SU-DHL-6 (cell line): ENCODE measurements at regions not wholly inside any gene's neighbourhood (a gene's known extent, or its start where the extent isn't known, plus 50 kb on each side); places are given as distances from the start of the nearest gene placed in this dataset.

Source experiments
- H2AFZ ChIP-seq: fragments of 200-600 bp; sonication (generic); 2 replicates; pipeline ENCODE4 v1.6.1; 2014; ENCODE audit warnings: low read depth, mild to moderate bottlenecking, moderate library complexity, mixed read lengths, antibody characterized with exemption, low read length; ENCODE audit not compliant: severe bottlenecking
- H3F3A ChIP-seq: fragments of 200-600 bp; shearing (Covaris generic); 2 replicates; pipeline ENCODE4 v1.6.0; 2016; ENCODE audit warnings: antibody characterized with exemption, mild to moderate bottlenecking; ENCODE audit not compliant: insufficient read depth
- H3K27ac ChIP-seq: fragments of 200-600 bp; sonication (generic); 2 replicates; pipeline ENCODE4 v1.5.1; 2016; ENCODE audit warnings: low read depth, mild to moderate bottlenecking, low read length, moderate library complexity, mixed read lengths
- H3K27me3 ChIP-seq: fragments of 200-600 bp; sonication (generic), shearing (Covaris generic); 2 replicates; pipeline ENCODE4 v1.6.0; 2014; ENCODE audit warnings: mild to moderate bottlenecking, low read length
- H3K36me3 ChIP-seq: fragments of 200-600 bp; sonication (generic); 2 replicates; pipeline ENCODE4 v1.6.1; 2014; ENCODE audit warnings: mild to moderate bottlenecking, low read length, mixed read lengths
- H3K4me2 ChIP-seq: fragments of 300-600, 200-600 bp; shearing (Covaris generic), sonication (generic); 2 replicates; pipeline ENCODE4 v1.6.0; 2014; ENCODE audit warnings: low read length, low read depth, mild to moderate bottlenecking; ENCODE audit not compliant: poor library complexity, severe bottlenecking
- H3K4me3 ChIP-seq: fragments of 200-600 bp; sonication (generic); 2 replicates; pipeline ENCODE4 v1.5.1; 2014; ENCODE audit warnings: antibody characterized with exemption, low read length, mild to moderate bottlenecking, mixed read lengths; ENCODE audit not compliant: insufficient read depth, poor library complexity, severe bottlenecking
- H3K79me2 ChIP-seq: fragments of 200-600 bp; sonication (generic); 2 replicates; pipeline ENCODE4 v1.6.1; 2014; ENCODE audit warnings: mild to moderate bottlenecking, low read length, moderate library complexity; ENCODE audit not compliant: insufficient read depth
- H3K9ac ChIP-seq: fragments of 200-600 bp; sonication (generic); 2 replicates; pipeline ENCODE4 v1.7.0; 2014; ENCODE audit warnings: mild to moderate bottlenecking, low read length
- H3K9me2 ChIP-seq: fragments of 200-600 bp; sonication (generic); replicated peaks from 2 replicates; pipeline ENCODE4 v1.6.1; 2014; ENCODE audit warnings: low read length; ENCODE audit not compliant: insufficient read depth
- H3K9me3 ChIP-seq: fragments of 200-600 bp; sonication (generic); 2 replicates; pipeline ENCODE4 v1.6.1; 2014; ENCODE audit warnings: low read length, mixed read lengths; ENCODE audit not compliant: insufficient read depth
- H4K20me1 ChIP-seq: fragments of 200-600 bp; sonication (generic); 2 replicates; pipeline ENCODE4 v1.6.1; 2014; ENCODE audit warnings: low read depth, mild to moderate bottlenecking, antibody characterized with exemption, low read length, moderate library complexity, mixed read lengths
- EZH2phosphoT487 ChIP-seq: fragments of 200-600 bp; sonication (generic), shearing (Covaris generic); conservative IDR thresholded peaks from 2 replicates; pipeline ENCODE4 v1.6.1; 2018; ENCODE audit warnings: mild to moderate bottlenecking, antibody characterized with exemption, low read length, moderate library complexity, mixed read lengths
- TF ChIP-seq, protein P1 (sequence below): fragments of 200-600 bp; sonication (generic); IDR thresholded peaks from one replicate; pipeline ENCODE4 v1.5.1; 2017; ENCODE audit warnings: antibody characterized with exemption, mild to moderate bottlenecking, low read length, moderate library complexity; ENCODE audit not compliant: insufficient read depth, poor library complexity, severe bottlenecking

DNA sequence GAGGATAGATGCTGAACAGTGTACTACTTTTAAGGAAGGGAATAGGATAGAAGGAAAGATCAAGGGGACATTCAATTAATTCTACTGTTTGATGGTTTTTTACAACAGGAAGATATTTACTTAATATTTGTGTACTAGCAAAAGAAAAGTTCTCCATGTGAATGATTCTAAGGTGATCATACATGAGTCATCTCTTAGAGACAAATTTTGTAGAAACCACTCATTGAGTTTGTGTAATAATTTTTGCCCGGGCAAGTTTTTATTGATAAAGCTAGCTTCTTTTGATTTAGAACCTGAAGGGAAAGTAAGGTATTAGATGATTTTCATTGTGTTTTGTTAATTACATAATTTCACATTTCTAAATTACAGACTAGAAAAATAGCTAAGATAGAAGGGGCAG lies 172.8 kb upstream of the PSMD7 start:
- H3K27me3 ChIP-seq = no peaks in the 10 kb centered on the region
- H2AFZ ChIP-seq = no peak overlapping the region
- H3K27ac ChIP-seq = no peak overlapping the region
- TF ChIP-seq EZH2phosphoT487 = no peak
- TF ChIP-seq, protein P1, sequence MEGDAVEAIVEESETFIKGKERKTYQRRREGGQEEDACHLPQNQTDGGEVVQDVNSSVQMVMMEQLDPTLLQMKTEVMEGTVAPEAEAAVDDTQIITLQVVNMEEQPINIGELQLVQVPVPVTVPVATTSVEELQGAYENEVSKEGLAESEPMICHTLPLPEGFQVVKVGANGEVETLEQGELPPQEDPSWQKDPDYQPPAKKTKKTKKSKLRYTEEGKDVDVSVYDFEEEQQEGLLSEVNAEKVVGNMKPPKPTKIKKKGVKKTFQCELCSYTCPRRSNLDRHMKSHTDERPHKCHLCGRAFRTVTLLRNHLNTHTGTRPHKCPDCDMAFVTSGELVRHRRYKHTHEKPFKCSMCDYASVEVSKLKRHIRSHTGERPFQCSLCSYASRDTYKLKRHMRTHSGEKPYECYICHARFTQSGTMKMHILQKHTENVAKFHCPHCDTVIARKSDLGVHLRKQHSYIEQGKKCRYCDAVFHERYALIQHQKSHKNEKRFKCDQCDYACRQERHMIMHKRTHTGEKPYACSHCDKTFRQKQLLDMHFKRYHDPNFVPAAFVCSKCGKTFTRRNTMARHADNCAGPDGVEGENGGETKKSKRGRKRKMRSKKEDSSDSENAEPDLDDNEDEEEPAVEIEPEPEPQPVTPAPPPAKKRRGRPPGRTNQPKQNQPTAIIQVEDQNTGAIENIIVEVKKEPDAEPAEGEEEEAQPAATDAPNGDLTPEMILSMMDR = no peak
- H3K9ac ChIP-seq = no peak overlapping the region
- no peaks in the 10 kb centered on the region for H3F3A ChIP-seq
- H3K36me3 ChIP-seq = no peaks in the 10 kb centered on the region
- no peaks in the 10 kb centered on the region for H3K9me3 ChIP-seq
- H3K4me2 ChIP-seq = no peak overlapping the region
- no peaks in the 10 kb centered on the region for H3K9me2 ChIP-seq
- H3K4me3 ChIP-seq = no peak overlapping the region
- no peaks in the 10 kb centered on the region for H4K20me1 ChIP-seq
- no peaks in the 10 kb centered on the region for H3K79me2 ChIP-seq

DNA sequence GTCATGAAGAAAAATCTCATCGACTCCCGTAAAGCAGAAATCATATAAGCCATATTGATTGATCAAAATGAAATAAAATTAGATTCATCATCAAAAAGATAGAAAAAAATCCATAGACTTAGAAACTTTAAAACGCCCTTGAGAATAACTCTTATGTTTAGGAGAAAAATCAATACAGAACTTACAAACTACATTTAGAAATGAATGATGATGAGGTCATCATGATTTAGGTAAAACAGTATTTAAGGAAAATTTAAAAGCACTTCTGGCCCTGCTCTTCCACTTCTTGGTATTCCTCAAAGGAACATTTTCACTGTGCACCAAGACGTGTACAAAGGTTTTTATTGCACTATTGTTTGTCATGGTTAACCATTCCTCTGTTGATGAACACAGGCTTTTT lies 173.4 kb upstream of the PSMD7 start:
- no peak for TF ChIP-seq EZH2phosphoT487
- TF ChIP-seq, protein P1 = no peak
- no peak overlapping the region for H2AFZ ChIP-seq
- no peaks in the 10 kb centered on the region for H3K9me3 ChIP-seq
- H3K4me2 ChIP-seq = no peak overlapping the region
- no peak overlapping the region for H3K4me3 ChIP-seq
- H3K9me2 ChIP-seq = no peaks in the 10 kb centered on the region
- H4K20me1 ChIP-seq = no peaks in the 10 kb centered on the region
- H3K27me3 ChIP-seq = no peaks in the 10 kb centered on the region
- H3K9ac ChIP-seq = no peak overlapping the region
- H3F3A ChIP-seq = no peaks in the 10 kb centered on the region
- no peaks in the 10 kb centered on the region for H3K36me3 ChIP-seq
- H3K27ac ChIP-seq = no peak overlapping the region
- H3K79me2 ChIP-seq = no peaks in the 10 kb centered on the region

DNA sequence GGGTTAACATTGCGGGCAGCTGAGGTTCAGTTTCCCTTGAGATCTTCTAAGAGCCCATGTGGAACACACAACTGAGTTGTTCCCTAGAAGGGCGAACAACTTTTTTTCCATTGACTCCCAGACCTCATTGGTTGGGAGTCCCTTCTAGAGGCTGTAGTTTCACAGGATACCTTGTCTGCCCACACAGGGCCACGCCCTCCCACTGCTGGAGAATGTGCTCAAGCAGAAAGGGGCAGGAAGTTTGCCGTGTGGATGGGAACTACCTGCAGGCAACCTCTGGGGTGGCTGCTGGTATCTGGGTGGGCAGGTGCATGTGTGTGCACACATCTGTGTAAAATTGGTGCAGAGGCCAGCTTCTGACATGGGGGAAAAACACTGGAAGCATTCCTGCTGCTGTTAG lies 178.8 kb upstream of the PSMD7 start:
- H3K9me3 ChIP-seq = no peaks in the 10 kb centered on the region
- H3K9ac ChIP-seq = no peak overlapping the region
- no peak overlapping the region for H3K27ac ChIP-seq
- no peaks in the 10 kb centered on the region for H3K79me2 ChIP-seq
- TF ChIP-seq, protein P1 = no peak
- no peak for TF ChIP-seq EZH2phosphoT487
- H3K9me2 ChIP-seq = no peaks in the 10 kb centered on the region
- no peaks in the 10 kb centered on the region for H3K36me3 ChIP-seq
- H2AFZ ChIP-seq = no peak overlapping the region
- no peaks in the 10 kb centered on the region for H3K27me3 ChIP-seq
- no peak overlapping the region for H3K4me2 ChIP-seq
- H3K4me3 ChIP-seq = no peak overlapping the region
- no peaks in the 10 kb centered on the region for H3F3A ChIP-seq
- H4K20me1 ChIP-seq = no peaks in the 10 kb centered on the region

DNA sequence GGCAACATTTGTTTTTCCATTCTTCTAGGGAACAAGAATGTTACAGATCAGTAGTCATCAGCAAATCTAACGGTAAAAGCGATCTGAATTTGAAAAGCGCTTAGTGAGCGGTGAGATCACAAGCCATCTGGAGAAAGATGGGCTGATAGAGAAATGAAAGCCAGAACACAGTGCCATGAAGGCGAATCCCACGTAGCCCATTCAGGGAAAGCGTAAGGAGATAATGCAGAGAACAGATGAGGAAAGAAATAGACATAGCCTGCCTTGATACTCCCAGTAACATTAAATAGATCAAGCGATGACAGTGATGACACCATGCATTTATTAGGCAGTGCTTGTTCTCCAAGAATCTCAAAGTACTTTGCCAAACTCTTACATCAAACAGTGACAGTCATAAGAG lies 183.1 kb upstream of the PSMD7 start:
- H3K4me3 ChIP-seq = no peak overlapping the region
- H3F3A ChIP-seq = no peaks in the 10 kb centered on the region
- no peak for TF ChIP-seq EZH2phosphoT487
- TF ChIP-seq, protein P1 = no peak
- no peak overlapping the region for H3K4me2 ChIP-seq
- no peak overlapping the region for H3K27ac ChIP-seq
- H3K79me2 ChIP-seq = no peaks in the 10 kb centered on the region
- no peak overlapping the region for H2AFZ ChIP-seq
- no peaks in the 10 kb centered on the region for H4K20me1 ChIP-seq
- H3K27me3 ChIP-seq = no peaks in the 10 kb centered on the region
- H3K9me3 ChIP-seq = no peaks in the 10 kb centered on the region
- no peaks in the 10 kb centered on the region for H3K9me2 ChIP-seq
- H3K36me3 ChIP-seq = no peaks in the 10 kb centered on the region
- H3K9ac ChIP-seq = no peak overlapping the region
